Fibroblast of the aortic adventitia (primary cell): ENCODE measurements at regions not wholly inside any gene's neighbourhood (a gene's known extent, or its start where the extent isn't known, plus 50 kb on each side); places are given as distances from the start of the nearest gene placed in this dataset.

ENCODE experiments used
- DNase-seq: peaks from one replicate; pipeline ENCODE4 v3.0.0-alpha.2; 2010; ENCODE audit warnings: low read depth
- H3K4me3 ChIP-seq: 2 replicates; pipeline ENCODE4 v1.5.1; 2011; ENCODE audit warnings: low read depth, mild to moderate bottlenecking, control low read depth, low read length, moderate library complexity
- CTCF ChIP-seq: IDR thresholded peaks from 2 replicates; pipeline ENCODE4 v1.5.1; 2011; ENCODE audit warnings: mild to moderate bottlenecking, low read length, control low read depth, inconsistent platforms; ENCODE audit not compliant: insufficient read depth

- no peak for TF ChIP-seq CTCF
- DNase-seq: no peak
- no peak overlapping the region for H3K4me3 ChIP-seq
Observed at GRCh38 chr11:42077794-42078193, 618.3 kb upstream of the LRRC4C start.

- H3K4me3 ChIP-seq: no peak overlapping the region
- DNase-seq: no peak
- TF ChIP-seq CTCF: no peak
Observed at GRCh38 chr11:42085736-42086135, 626.3 kb upstream of the LRRC4C start.

- no peak for DNase-seq
- no peak overlapping the region for H3K4me3 ChIP-seq
- no peak for TF ChIP-seq CTCF
Observed at GRCh38 chr11:42093541-42093940, 634.1 kb upstream of the LRRC4C start.

- TF ChIP-seq CTCF: no peak
- H3K4me3 ChIP-seq: no peak overlapping the region
- no peak for DNase-seq
Observed at GRCh38 chr11:42098075-42098474, 638.6 kb upstream of the LRRC4C start.

- no peak for DNase-seq
- H3K4me3 ChIP-seq: no peak overlapping the region
- no peak for TF ChIP-seq CTCF
Observed at GRCh38 chr11:42112866-42113265, 653.4 kb upstream of the LRRC4C start.

- no peak overlapping the region for H3K4me3 ChIP-seq
- no peak for TF ChIP-seq CTCF
- DNase-seq: no peak
Observed at GRCh38 chr11:42114927-42115326, 655.5 kb upstream of the LRRC4C start.

- no peak for DNase-seq
- H3K4me3 ChIP-seq: no peak overlapping the region
- TF ChIP-seq CTCF: no peak
Observed at GRCh38 chr11:42138454-42138853, 679.0 kb upstream of the LRRC4C start.
